ENCODE measurements at regions not wholly inside any gene's neighbourhood (a gene's known extent, or its start where the extent isn't known, plus 50 kb on each side); places are given as distances from the start of the nearest gene placed in this dataset.

- TF ChIP-seq CTCF (IDR thresholded peaks at IDR 0.05) (no peak), EZH2 (IDR thresholded peaks at IDR 0.05) (no peak), EZH2phosphoT487 (IDR thresholded peaks at IDR 0.05) (no peak)
These were observed 159.3 kb upstream of the TLE3 start for GRCh38 chr15:70257047-70257446.
